ENCODE measurements at regions not wholly inside any gene's neighbourhood (a gene's known extent, or its start where the extent isn't known, plus 50 kb on each side); places are given as distances from the start of the nearest gene placed in this dataset.

GRCh38 chr4:137384476-137384875 lies 147.8 kb downstream of the PCDH18 start:
- TF ChIP-seq CTCF (IDR thresholded peaks at IDR 0.05; ENCODE audit: control insufficient read depth, extremely low read depth, insufficient read depth), result no peak
- H3K4me3 ChIP-seq (ENCODE audit: low read depth, low read length), result no peak overlapping the region

GRCh38 chr4:137378821-137379220 lies 153.5 kb downstream of the PCDH18 start:
- DNase-seq (ENCODE audit: low read depth), result no peak
- no peak for TF ChIP-seq CTCF (IDR thresholded peaks at IDR 0.05; ENCODE audit: control insufficient read depth, extremely low read depth, insufficient read depth)
- no peak overlapping the region for H3K4me3 ChIP-seq (ENCODE audit: low read depth, low read length)

More at GRCh38 chr4:137384476-137384875, 147.8 kb downstream of the PCDH18 start:
- DNase-seq (ENCODE audit: low read depth), result no peak

GRCh38 chr4:137378393-137378792 lies 153.9 kb downstream of the PCDH18 start:
- DNase-seq (ENCODE audit: low read depth), result no peak
- no peak for TF ChIP-seq CTCF (IDR thresholded peaks at IDR 0.05; ENCODE audit: control insufficient read depth, extremely low read depth, insufficient read depth)
- no peak overlapping the region for H3K4me3 ChIP-seq (ENCODE audit: low read depth, low read length)

GRCh38 chr4:137376312-137376711 lies 156.0 kb downstream of the PCDH18 start:
- no peak for TF ChIP-seq CTCF (IDR thresholded peaks at IDR 0.05; ENCODE audit: control insufficient read depth, extremely low read depth, insufficient read depth)
- H3K4me3 ChIP-seq (ENCODE audit: low read depth, low read length), result no peak overlapping the region
- DNase-seq (ENCODE audit: low read depth), result peak; percentile 3

GRCh38 chr4:137375111-137375850 lies 157.0 kb downstream of the PCDH18 start:
- no peak overlapping the region for H3K4me3 ChIP-seq (ENCODE audit: low read depth, low read length)
- TF ChIP-seq CTCF (IDR thresholded peaks at IDR 0.05; ENCODE audit: control insufficient read depth, extremely low read depth, insufficient read depth), result no peak
- DNase-seq (ENCODE audit: low read depth), result no peak

- H3K4me3 ChIP-seq (ENCODE audit: low read depth, low read length), result no peak overlapping the region
- no peak for TF ChIP-seq CTCF (IDR thresholded peaks at IDR 0.05; ENCODE audit: control insufficient read depth, extremely low read depth, insufficient read depth)
- no peak for DNase-seq (ENCODE audit: low read depth)
Measured at GRCh38 chr4:137370679-137371078, 161.6 kb downstream of the PCDH18 start.

GRCh38 chr4:137370206-137370633 lies 162.1 kb downstream of the PCDH18 start:
- H3K4me3 ChIP-seq (ENCODE audit: low read depth, low read length), result no peak overlapping the region
- TF ChIP-seq CTCF (IDR thresholded peaks at IDR 0.05; ENCODE audit: control insufficient read depth, extremely low read depth, insufficient read depth), result no peak
- DNase-seq (ENCODE audit: low read depth), result peak; percentile 37

Data from LNCaP clone FGC (cell line).